ENCODE measurements at regions not wholly inside any gene's neighbourhood (a gene's known extent, or its start where the extent isn't known, plus 50 kb on each side); places are given as distances from the start of the nearest gene placed in this dataset.

DNA sequence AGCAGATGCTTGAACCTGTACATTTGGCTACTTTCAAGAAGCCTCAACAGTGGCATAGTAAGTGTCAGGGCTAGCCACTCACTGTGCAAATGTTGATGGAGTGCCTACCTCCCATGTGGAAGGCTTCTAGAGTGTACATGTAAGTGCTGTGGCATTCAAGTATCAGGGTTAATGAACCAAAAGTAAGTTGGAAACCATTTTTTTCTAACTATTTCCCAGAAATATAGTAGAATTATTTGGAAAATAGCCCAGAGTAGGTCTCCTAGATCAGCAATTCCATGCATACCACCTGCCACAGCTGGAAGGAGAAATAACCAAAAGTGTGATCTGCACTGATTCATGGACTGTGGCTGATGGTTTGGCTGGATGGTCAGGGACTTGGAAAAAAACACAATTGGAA is 53.3 kb downstream of the FOXD1 start:
- no peaks in the 10 kb centered on the region for H3K36me3 Mint-ChIP-seq
- H3K9me3 Mint-ChIP-seq: no peaks in the 10 kb centered on the region
- no peak overlapping the region for H3K4me3 Mint-ChIP-seq
- no peak overlapping the region for H3K27ac Mint-ChIP-seq
- H3K27me3 Mint-ChIP-seq: peaks cover 13% of the 10 kb centered on the region
- ATAC-seq (ENCODE audit: low read depth) (no peak), DNase-seq (ENCODE audit: low spot score in 2 of 2) (no peak)
- peaks cover 2% of the 10 kb centered on the region for H3K4me1 Mint-ChIP-seq

DNA sequence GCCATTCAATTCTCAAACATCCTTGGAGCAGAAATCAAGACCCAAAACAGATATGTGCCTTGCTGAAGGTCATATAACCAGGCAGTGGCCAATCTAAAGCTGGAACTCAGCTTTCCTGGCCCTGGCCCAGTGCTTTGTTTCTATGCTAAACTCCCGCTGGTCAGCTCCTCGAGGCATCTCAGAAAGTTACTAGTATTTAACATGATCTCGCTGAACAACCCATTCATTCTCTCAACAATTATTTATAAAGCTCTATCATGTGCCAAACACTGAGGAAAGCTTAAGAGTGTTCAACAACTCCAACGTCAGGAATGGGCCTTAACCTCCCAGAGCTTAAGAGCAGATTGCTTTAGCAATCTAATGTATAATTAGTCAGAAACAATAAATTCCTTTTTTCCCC is 54.0 kb downstream of the FOXD1 start:
- peaks cover 2% of the 10 kb centered on the region for H3K4me1 Mint-ChIP-seq
- H3K4me3 Mint-ChIP-seq: no peak overlapping the region
- ATAC-seq (ENCODE audit: low read depth): no peak

DNA sequence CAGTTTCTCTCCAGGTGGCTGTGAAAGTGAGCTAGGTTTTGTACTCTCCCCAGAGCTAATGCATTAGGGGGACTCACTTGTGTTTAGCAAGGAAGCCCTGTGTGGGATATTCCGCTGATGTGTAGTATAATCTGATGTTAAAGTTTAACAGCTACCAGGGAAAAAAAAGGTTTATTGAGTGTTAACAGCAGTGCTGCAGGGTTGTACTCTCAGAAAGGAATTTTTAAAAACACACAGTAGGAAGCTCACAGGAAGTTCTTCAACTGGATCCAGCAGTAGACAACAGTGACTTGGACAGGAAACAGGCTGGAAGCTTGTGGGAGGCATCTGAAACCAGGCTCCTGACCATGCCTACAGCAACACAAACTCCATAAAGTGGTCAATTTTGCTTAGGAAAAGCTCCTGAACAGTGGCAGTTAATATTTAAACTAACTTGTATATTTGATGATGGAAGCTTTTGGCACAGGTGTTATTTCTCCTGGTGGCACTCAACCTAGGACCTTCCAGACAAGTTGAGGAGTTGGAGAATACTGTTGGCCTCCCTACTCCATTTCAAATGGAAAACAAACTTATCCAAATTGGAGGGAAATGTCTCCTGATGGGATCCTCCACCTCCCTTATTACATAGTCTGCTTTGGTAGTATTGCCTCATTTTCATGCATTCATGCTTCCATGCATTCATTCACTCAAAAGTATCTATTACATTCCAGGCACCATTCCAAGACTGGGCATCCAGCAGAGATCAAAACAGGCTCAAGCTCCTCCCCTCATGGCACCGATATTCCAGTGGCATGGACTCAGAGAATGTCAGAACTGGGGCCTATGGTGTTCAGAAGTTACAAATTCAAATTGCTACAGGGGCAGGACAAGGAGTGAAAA is 54.7 kb downstream of the FOXD1 start:
- H3K36me3 Mint-ChIP-seq: no peaks in the 10 kb centered on the region
- H3K4me1 Mint-ChIP-seq: peaks cover 2% of the 10 kb centered on the region
- no peaks in the 10 kb centered on the region for H3K9me3 Mint-ChIP-seq
- ATAC-seq (ENCODE audit: low read depth): no peak
- no peak overlapping the region for H3K27ac Mint-ChIP-seq
- H3K27me3 Mint-ChIP-seq: peaks cover 16% of the 10 kb centered on the region
- no peak overlapping the region for H3K4me3 Mint-ChIP-seq
- no peak for DNase-seq (ENCODE audit: low spot score in 2 of 2)

More for the DNA sequence above, 54.0 kb downstream of the FOXD1 start:
- Mint-ChIP-seq H3K27me3 (peaks cover 16% of the 10 kb centered on the region), H3K9me3 (no peaks in the 10 kb centered on the region), H3K27ac (no peak overlapping the region), H3K36me3 (no peaks in the 10 kb centered on the region)
- DNase-seq (ENCODE audit: low spot score in 2 of 2): no peak

- Mint-ChIP-seq H3K4me1 (peaks cover 2% of the 10 kb centered on the region), H3K27ac (no peak overlapping the region), H3K36me3 (no peaks in the 10 kb centered on the region), H3K4me3 (no peak overlapping the region), H3K27me3 (peaks cover 13% of the 10 kb centered on the region), H3K9me3 (no peaks in the 10 kb centered on the region)
- no peak for DNase-seq (ENCODE audit: low spot score in 2 of 2)
- ATAC-seq (ENCODE audit: low read depth): no peak
Measured at GRCh38 chr5:73392775-73393174, 55.8 kb downstream of the FOXD1 start.

DNA sequence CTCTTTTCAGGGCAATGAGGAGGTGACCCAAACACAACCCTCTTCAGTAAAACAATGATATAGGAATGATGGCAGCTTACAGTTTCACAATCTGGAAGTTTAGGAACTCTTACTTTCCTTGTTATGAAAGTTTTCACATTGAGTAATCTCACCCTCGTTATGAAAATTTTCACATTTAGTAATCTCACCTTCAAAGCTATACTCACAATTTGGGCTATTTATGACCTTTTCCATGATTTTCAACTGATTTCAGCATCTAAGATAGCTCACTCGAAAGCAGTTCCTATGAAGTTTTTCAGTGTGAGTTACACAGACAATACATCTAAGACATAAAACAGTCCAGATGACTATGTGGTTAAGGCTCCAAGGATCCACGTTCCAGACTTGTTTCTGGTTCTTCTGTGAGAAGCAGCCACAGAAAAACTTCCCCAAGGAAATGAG is 57.1 kb downstream of the FOXD1 start:
- H3K36me3 Mint-ChIP-seq: peaks cover 1% of the 10 kb centered on the region
- H3K4me3 Mint-ChIP-seq: no peak overlapping the region
- no peak overlapping the region for H3K27ac Mint-ChIP-seq
- ATAC-seq (ENCODE audit: low read depth): no peak
- no peak for DNase-seq (ENCODE audit: low spot score in 2 of 2)
- H3K4me1 Mint-ChIP-seq: peaks cover 7% of the 10 kb centered on the region
- H3K27me3 Mint-ChIP-seq: peaks cover 13% of the 10 kb centered on the region
- peaks cover under 1% of the 10 kb centered on the region for H3K9me3 Mint-ChIP-seq

GRCh38 chr5:73390972-73391371 is 57.6 kb downstream of the FOXD1 start:
- DNase-seq (ENCODE audit: low spot score in 2 of 2) (no peak), ATAC-seq (ENCODE audit: low read depth) (no peak)
- no peak overlapping the region for H3K27ac Mint-ChIP-seq
- H3K27me3 Mint-ChIP-seq: peaks cover 14% of the 10 kb centered on the region
- peaks cover 2% of the 10 kb centered on the region for H3K36me3 Mint-ChIP-seq
- no peak overlapping the region for H3K4me3 Mint-ChIP-seq
- peaks cover 1% of the 10 kb centered on the region for H3K9me3 Mint-ChIP-seq
- H3K4me1 Mint-ChIP-seq: peaks cover 7% of the 10 kb centered on the region

- ATAC-seq (ENCODE audit: low read depth): no peak
- H3K27ac Mint-ChIP-seq: no peak overlapping the region
- H3K27me3 Mint-ChIP-seq: peaks cover 9% of the 10 kb centered on the region
- no peak for DNase-seq (ENCODE audit: low spot score in 2 of 2)
- peaks cover 6% of the 10 kb centered on the region for H3K36me3 Mint-ChIP-seq
- no peak overlapping the region for H3K4me3 Mint-ChIP-seq
- H3K4me1 Mint-ChIP-seq: peaks cover 7% of the 10 kb centered on the region
- peaks cover 10% of the 10 kb centered on the region for H3K9me3 Mint-ChIP-seq
Measured at GRCh38 chr5:73388740-73389139, 59.8 kb downstream of the FOXD1 start.

GRCh38 chr5:73388306-73388684 is 60.3 kb downstream of the FOXD1 start:
- H3K4me1 Mint-ChIP-seq: peaks cover 7% of the 10 kb centered on the region
- peaks cover 11% of the 10 kb centered on the region for H3K27me3 Mint-ChIP-seq
- peaks cover 10% of the 10 kb centered on the region for H3K9me3 Mint-ChIP-seq
- H3K36me3 Mint-ChIP-seq: peaks cover 6% of the 10 kb centered on the region
- no peak for DNase-seq (ENCODE audit: low spot score in 2 of 2)
- H3K4me3 Mint-ChIP-seq: no peak overlapping the region
- no peak overlapping the region for H3K27ac Mint-ChIP-seq
- no peak for ATAC-seq (ENCODE audit: low read depth)

DNA sequence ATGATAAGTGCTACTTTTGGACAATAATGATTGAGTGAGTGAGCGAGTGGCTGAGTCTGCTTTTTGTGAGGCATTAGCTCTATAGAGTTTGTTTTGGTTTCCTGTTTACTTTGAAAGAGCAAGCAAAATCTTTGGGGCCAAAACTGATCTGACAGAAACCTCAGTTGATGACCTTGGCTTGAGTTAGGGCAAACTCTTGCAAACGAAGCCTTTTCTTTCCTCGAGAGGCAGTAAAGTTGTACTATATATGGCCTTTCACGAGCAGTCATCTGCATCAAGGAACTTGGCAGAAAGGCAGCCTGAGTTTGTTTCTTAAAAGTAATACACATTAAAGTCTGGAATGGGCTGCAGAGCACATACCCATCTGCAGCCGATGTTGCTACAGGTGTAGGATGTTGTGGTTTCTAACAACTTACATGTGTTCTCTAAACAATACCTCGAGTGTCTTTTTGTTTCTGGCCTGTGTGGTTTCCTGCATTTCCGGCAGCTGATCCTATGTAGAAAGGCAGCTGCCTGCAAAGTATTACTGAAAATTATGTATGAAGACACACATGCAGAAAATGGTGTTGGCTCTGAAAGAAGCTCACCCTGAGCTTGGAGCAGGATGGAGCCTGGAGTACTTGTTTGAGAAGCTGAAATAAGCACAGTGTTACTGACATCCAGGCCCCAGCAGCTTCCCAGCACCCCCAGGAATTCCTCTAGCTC is 60.8 kb downstream of the FOXD1 start:
- Mint-ChIP-seq H3K4me3 (no peak overlapping the region), H3K9me3 (peaks cover 10% of the 10 kb centered on the region), H3K27ac (no peak overlapping the region), H3K36me3 (peaks cover 6% of the 10 kb centered on the region), H3K27me3 (peaks cover 11% of the 10 kb centered on the region), H3K4me1 (peaks cover 7% of the 10 kb centered on the region)
- ATAC-seq (ENCODE audit: low read depth) (peak; percentile 90), DNase-seq (ENCODE audit: low spot score in 2 of 2) (peak in 1 of 2 donors; percentile 15)

DNA sequence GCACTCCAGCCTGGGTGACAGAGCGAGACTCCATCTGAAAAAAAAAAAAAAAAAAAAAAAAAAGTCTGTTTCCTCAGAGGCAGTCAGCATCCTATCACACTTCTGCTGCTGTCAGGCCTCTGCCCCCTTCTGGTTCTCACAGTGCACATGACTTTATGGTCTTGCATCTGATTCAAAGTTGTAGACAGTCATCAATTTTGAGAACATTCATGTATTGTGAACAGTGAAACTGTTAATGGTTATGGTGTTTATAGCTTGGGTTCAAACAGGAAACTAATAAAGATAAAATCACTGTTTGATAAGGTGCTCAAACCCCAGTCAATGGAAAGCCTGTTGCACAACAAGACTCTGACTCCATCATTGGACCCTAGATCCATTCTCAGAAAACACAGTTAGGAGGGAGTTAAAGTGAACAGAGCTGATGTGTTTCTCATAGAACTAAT is 61.4 kb downstream of the FOXD1 start:
- DNase-seq (ENCODE audit: low spot score in 2 of 2) (no peak), ATAC-seq (ENCODE audit: low read depth) (no peak)
- peaks cover 6% of the 10 kb centered on the region for H3K36me3 Mint-ChIP-seq
- no peak overlapping the region for H3K27ac Mint-ChIP-seq
- H3K4me1 Mint-ChIP-seq: peaks cover 7% of the 10 kb centered on the region
- peaks cover 11% of the 10 kb centered on the region for H3K27me3 Mint-ChIP-seq
- H3K4me3 Mint-ChIP-seq: no peak overlapping the region
- H3K9me3 Mint-ChIP-seq: peaks cover 10% of the 10 kb centered on the region

DNA sequence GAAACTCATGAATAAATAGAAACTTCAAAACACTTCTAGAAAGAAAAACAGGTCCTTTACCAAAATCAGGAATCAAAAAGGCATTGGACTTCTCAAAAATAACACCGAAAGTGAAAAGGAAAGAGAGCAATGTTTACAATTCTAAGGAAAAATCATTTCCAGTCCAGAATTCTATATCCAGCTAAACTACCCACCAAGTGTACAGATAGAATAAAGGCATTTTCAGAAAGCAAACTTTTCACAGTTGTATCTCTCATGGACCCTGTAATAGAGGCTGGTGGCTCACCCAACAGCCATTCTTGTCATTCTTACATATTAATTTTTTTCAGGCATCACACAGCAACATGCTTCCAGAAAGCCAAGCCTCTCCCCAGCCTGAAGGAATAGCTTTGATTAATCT is 63.7 kb downstream of the FOXD1 start:
- ATAC-seq (ENCODE audit: low read depth) (no peak), DNase-seq (ENCODE audit: low spot score in 2 of 2) (no peak)
- Mint-ChIP-seq H3K4me3 (no peak overlapping the region), H3K36me3 (peaks cover 6% of the 10 kb centered on the region), H3K4me1 (peaks cover 5% of the 10 kb centered on the region), H3K27ac (no peak overlapping the region), H3K9me3 (peaks cover 10% of the 10 kb centered on the region), H3K27me3 (peaks cover 16% of the 10 kb centered on the region)

DNA sequence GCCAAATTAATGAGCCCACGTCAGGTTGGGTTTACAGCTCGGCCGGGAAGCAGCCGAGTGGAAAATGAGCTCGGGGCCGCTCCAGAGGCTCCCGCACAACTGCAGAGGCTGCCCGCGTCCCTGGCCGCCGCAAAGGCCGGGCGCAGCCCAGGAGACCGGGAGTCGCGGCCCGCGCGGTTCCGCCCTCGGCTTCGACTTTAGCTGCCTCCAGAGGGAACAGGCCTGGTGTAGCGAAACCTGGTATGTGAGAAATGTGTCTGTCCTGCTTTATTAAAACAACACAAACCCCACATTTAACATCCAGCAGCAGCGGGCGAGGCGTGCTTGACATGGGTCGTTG is 66.2 kb downstream of the FOXD1 start:
- H3K9me3 Mint-ChIP-seq: peaks cover 10% of the 10 kb centered on the region
- no peak overlapping the region for H3K27ac Mint-ChIP-seq
- H3K36me3 Mint-ChIP-seq: peaks cover 6% of the 10 kb centered on the region
- peaks cover 3% of the 10 kb centered on the region for H3K4me1 Mint-ChIP-seq
- peaks cover 19% of the 10 kb centered on the region for H3K27me3 Mint-ChIP-seq
- no peak overlapping the region for H3K4me3 Mint-ChIP-seq
- DNase-seq (ENCODE audit: low spot score in 2 of 2): no peak
- no peak for ATAC-seq (ENCODE audit: low read depth)

DNA sequence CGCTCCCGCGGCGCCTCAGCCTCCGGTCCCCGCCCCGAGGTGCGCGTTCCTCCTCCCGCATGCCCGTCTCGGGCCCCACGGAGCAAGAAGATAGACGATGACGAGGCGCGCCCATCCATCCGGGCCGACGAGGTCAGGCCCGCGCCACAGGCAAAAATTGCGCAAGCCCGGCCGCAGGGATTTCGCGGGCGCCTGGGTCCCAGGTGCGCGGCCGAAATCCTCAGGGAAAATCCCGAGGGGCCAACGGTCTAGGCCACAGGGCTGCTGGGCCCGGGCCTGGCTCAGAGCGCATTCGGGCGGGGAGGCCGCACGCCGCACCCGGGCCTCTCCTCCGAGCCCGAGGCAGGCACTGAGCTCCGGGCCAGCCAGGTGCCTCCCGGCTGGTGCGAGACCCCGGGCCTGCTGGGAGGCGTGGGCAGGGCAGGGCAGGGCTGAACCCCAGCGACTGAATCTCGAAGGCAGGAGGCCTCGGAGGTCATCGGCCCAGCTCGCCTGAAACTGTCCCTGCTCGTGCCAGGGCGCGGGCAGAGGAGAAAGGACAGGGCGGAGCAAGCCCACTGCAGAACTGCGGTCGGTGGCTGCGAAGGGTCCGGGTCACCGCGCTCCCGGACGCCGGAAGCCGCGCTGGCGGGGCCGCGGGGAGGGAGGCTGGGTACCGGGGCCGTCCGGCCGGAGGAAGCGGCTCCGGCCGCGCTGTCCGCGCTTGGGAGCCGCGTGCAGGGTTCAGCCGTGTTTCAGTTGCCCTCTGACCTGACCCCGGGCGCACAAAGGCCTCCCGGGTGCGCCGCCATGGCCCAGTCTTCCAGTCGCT is 66.8 kb downstream of the FOXD1 start:
- H3K27me3 Mint-ChIP-seq: peaks cover 21% of the 10 kb centered on the region
- no peak overlapping the region for H3K4me3 Mint-ChIP-seq

More for the DNA sequence above, 66.8 kb downstream of the FOXD1 start:
- no peaks in the 10 kb centered on the region for H3K4me1 Mint-ChIP-seq
- H3K9me3 Mint-ChIP-seq: peaks cover 10% of the 10 kb centered on the region
- H3K27ac Mint-ChIP-seq: no peak overlapping the region
- DNase-seq (ENCODE audit: low spot score in 2 of 2) (no peak), ATAC-seq (ENCODE audit: low read depth) (no peak)
- peaks cover 6% of the 10 kb centered on the region for H3K36me3 Mint-ChIP-seq

All from memory B cell (primary cell).